GM12878 (cell line): ENCODE measurements at regions not wholly inside any gene's neighbourhood (a gene's known extent, or its start where the extent isn't known, plus 50 kb on each side); places are given as distances from the start of the nearest gene placed in this dataset.

ENCODE experiments used
- ATAC-seq: fragments of 200-7000 bp; cut with Tn5 transposase; 3 replicates; pipeline ENCODE4 v1.9.1; 2020; ENCODE audit warnings: mild to moderate bottlenecking, moderate library complexity
- BruUV-seq: library from RNA; stranded (reverse); fragments of 400-500 nt; replicated peaks from 2 replicates; lab custom pipeline; 2021; lab: Mats Ljungman, UMichigan
- CTCF ChIA-PET: fragments of 300-600 bp; sonication (Branson Sonifier 250); formaldehyde crosslinking; extraction: SDS; loops from one replicate; lab custom pipeline; 2021; ENCODE audit warnings: inconsistent platforms; lab: Yijun Ruan, JAX
- POLR2A ChIA-PET: fragments of 350-600 bp; formaldehyde crosslinking; extraction: SDS; loops from one replicate; lab custom pipeline; 2021; ENCODE audit warnings: inconsistent platforms; lab: Charles Lee
- RAD21 ChIA-PET: fragments of 300-600 bp; sonication (Branson Sonifier 250); formaldehyde crosslinking; loops from one replicate; lab custom pipeline; 2023; ENCODE audit warnings: antibody characterized with exemption; ENCODE audit not compliant: unreplicated experiment; lab: Charles Lee
- SMC1A ChIA-PET: fragments of 300-600 bp; sonication (Branson Sonifier 250); formaldehyde crosslinking; loops from one replicate; lab custom pipeline; 2023; ENCODE audit not compliant: unreplicated experiment, uncharacterized antibody; lab: Charles Lee
- DNase-seq: peaks from one replicate; pipeline ENCODE4 v3.0.0-alpha.2; 2011; ENCODE audit warnings: low read depth, low spot score
- FAIRE-seq: peaks from 3 replicates; lab custom pipeline; 2011; peaks lifted over from hg19 to GRCh38; lab: Jason Lieb, UNC
- H2AFZ ChIP-seq: 2 replicates; pipeline ENCODE4 v1.6.0; 2011; ENCODE audit warnings: low read depth, low read length, control low read depth; ENCODE audit not compliant: control insufficient read depth
- H3K27ac ChIP-seq: 2 replicates; pipeline ENCODE4 v1.5.1; 2011; ENCODE audit warnings: control low read depth; ENCODE audit not compliant: control insufficient read depth, insufficient read depth
- H3K27me3 ChIP-seq, 2 experiments: replicated peaks in 1 of 2; 2 replicates each; pipeline versions ENCODE4 v1.6.0 to v1.6.1; 2011; ENCODE audit warnings: low read length in 1 of 2; ENCODE audit not compliant: control insufficient read depth in 2 of 2, insufficient read depth in 2 of 2
- H3K36me3 ChIP-seq, 2 experiments: 2 replicates each; pipeline ENCODE4 v1.5.1; 2011; ENCODE audit warnings: low read length in 1 of 2; ENCODE audit not compliant: control insufficient read depth in 2 of 2, insufficient read depth in 2 of 2
- H3K4me1 ChIP-seq: 2 replicates; pipeline ENCODE4 v1.6.1; 2011; ENCODE audit warnings: mild to moderate bottlenecking, low read length, moderate library complexity, mixed read lengths; ENCODE audit not compliant: control insufficient read depth, insufficient read depth
- H3K4me2 ChIP-seq: 2 replicates; pipeline ENCODE4 v1.6.0; 2011; ENCODE audit warnings: control low read depth; ENCODE audit not compliant: control insufficient read depth, insufficient read depth
- H3K4me3 ChIP-seq: fragments of 200-600 bp; sonication (generic); 2 replicates; pipeline ENCODE4 v1.5.1; 2016
- H3K79me2 ChIP-seq: 2 replicates; pipeline ENCODE4 v1.6.0; 2011; ENCODE audit warnings: low read length; ENCODE audit not compliant: control insufficient read depth, insufficient read depth
- H3K9ac ChIP-seq: 2 replicates; pipeline ENCODE4 v1.8.0; 2011; ENCODE audit warnings: low read length, control low read depth, mixed read lengths; ENCODE audit not compliant: control insufficient read depth, insufficient read depth
- H3K9me3 ChIP-seq: replicated peaks from 3 replicates; pipeline ENCODE4 v1.5.1; 2011; ENCODE audit warnings: mild to moderate bottlenecking, low read length; ENCODE audit not compliant: control insufficient read depth, insufficient read depth
- H4K20me1 ChIP-seq: 2 replicates; pipeline ENCODE4 v1.6.0; 2011; ENCODE audit not compliant: control insufficient read depth, insufficient read depth
- EZH2 ChIP-seq: IDR thresholded peaks from 2 replicates; pipeline ENCODE4 v1.6.1; 2012; ENCODE audit warnings: low read depth, mild to moderate bottlenecking, control low read depth, inconsistent platforms, low read length, borderline replicate concordance; ENCODE audit not compliant: control insufficient read depth
- IKZF2 ChIP-seq, 2 experiments: fragments of 450-650 bp; IDR thresholded peaks; 2 replicates each; pipeline ENCODE4 v1.6.1; 2017; ENCODE audit warnings: mild to moderate bottlenecking in 2 of 2, moderate library complexity in 2 of 2
- JUND ChIP-seq: IDR thresholded peaks from 2 replicates; pipeline ENCODE4 v1.6.1; 2012; ENCODE audit warnings: low read depth, mild to moderate bottlenecking, low read length, improper control_type of control experiment, moderate library complexity
- NR2F1 ChIP-seq: fragments of 450-650 bp; conservative IDR thresholded peaks from 2 replicates; pipeline ENCODE4 v1.6.1; 2017; ENCODE audit warnings: mild to moderate bottlenecking
- WGBS: methylation state at CpG from one replicate; pipeline ENCODE4 v1.1.6; 2016; ENCODE audit warnings: low lambda C conversion rate; ENCODE audit not compliant: insufficient replicate concordance, insufficient coverage; ENCODE audit errors: missing lambda C conversion rate; 5-methylcytosine and 5-hydroxymethylcytosine counted together
- in situ Hi-C: fragments of 300-500 bp; cut with MboI; formaldehyde crosslinking; loops from 9 replicates; pipeline ENCODE4 v1.14.3; 2018; ENCODE audit warnings: mixed read lengths
- intact Hi-C: fragments of 100-400 bp; cut with micrococcal nuclease; formaldehyde crosslinking; loops from one replicate; pipeline ENCODE4 v1.14.2; 2022; ENCODE audit not compliant: unreplicated experiment
- TF ChIP-seq, protein P1 (sequence below): fragments of 450-650 bp; IDR thresholded peaks from 2 replicates; pipeline ENCODE4 v1.6.1; 2016; ENCODE audit warnings: mild to moderate bottlenecking

DNA sequence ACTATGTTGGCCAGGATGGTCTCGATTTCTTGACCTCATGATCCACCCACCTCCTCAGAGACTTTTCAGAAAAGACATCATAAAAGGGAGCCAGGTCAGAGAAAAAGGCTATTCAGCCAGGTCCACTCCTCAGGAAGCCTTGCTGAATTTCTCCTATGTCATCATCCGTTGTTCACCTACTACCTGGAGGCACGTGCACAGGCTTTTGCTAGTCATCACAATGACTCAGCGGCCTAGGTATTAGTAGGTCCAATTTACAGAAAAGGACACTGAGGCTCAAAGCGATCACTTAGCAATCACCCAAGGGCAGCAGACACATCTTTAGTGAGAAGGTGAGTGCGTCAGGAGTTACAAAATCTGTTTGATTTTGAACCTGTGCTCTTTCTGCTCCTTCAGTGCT lies 72.3 kb upstream of the RAD23B start:
- no peaks in the 10 kb centered on the region for H3K79me2 ChIP-seq
- no peak for ATAC-seq
- SMC1A ChIA-PET = interaction anchor here (0.8 to 1.6 kb wide), 4 partner anchors 10 to 50 kb away, joined by 3 to 5 read pairs (median 3); no protein-coding TSS in a partner anchor
- TF ChIP-seq NR2F1 (no peak), JUND (no peak), IKZF2 (IDR thresholded peaks at IDR 0.05) (no peak), EZH2 (no peak)
- TF ChIP-seq, protein P1, sequence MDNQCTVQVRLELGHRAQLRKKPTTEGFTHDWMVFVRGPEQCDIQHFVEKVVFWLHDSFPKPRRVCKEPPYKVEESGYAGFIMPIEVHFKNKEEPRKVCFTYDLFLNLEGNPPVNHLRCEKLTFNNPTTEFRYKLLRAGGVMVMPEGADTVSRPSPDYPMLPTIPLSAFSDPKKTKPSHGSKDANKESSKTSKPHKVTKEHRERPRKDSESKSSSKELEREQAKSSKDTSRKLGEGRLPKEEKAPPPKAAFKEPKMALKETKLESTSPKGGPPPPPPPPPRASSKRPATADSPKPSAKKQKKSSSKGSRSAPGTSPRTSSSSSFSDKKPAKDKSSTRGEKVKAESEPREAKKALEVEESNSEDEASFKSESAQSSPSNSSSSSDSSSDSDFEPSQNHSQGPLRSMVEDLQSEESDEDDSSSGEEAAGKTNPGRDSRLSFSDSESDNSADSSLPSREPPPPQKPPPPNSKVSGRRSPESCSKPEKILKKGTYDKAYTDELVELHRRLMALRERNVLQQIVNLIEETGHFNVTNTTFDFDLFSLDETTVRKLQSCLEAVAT = no peak
- DNase-seq = no peak
- no peak overlapping the region for H2AFZ ChIP-seq
- H3K9ac ChIP-seq = no peak overlapping the region
- BruUV-seq = no TSS peak
- peaks cover 3% of the 10 kb centered on the region; the same call in 1 of the 2 replicates for H3K4me1 ChIP-seq
- no peaks in the 10 kb centered on the region for H4K20me1 ChIP-seq
- FAIRE-seq = no peak
- WGBS = 74% methylated on average over 6 of the region's 6 CpGs
- no peak overlapping the region for H3K27ac ChIP-seq
- H3K4me3 ChIP-seq = no peak overlapping the region
- H3K36me3 ChIP-seq = no peaks in the 10 kb centered on the region
- intact Hi-C loops (no loop called here), in situ Hi-C loops (no loop called here)
- CTCF ChIA-PET = interaction anchor here (0.9 to 1.6 kb wide), 6 partner anchors 9 to 130 kb away, joined by 3 to 6 read pairs (median 4); no protein-coding TSS in a partner anchor
- POLR2A ChIA-PET = interaction anchor here (0.8 to 1.6 kb wide), 2 partner anchors 8 to 33 kb away, joined by 3 to 4 read pairs; no protein-coding TSS in a partner anchor
- RAD21 ChIA-PET = interaction anchor here (1.5 to 2.4 kb wide), 2 partner anchors 35 to 60 kb away, joined by 4 to 8 read pairs; no protein-coding TSS in a partner anchor
- H3K9me3 ChIP-seq = no peaks in the 10 kb centered on the region
- H3K27me3 ChIP-seq = no peaks in the 10 kb centered on the region
- no peak overlapping the region for H3K4me2 ChIP-seq
